GM12878 (cell line): ENCODE measurements at regions not wholly inside any gene's neighbourhood (a gene's known extent, or its start where the extent isn't known, plus 50 kb on each side); places are given as distances from the start of the nearest gene placed in this dataset.

Experiments
- ATAC-seq: fragments of 200-7000 bp; cut with Tn5 transposase; 3 replicates; pipeline ENCODE4 v1.9.1; 2020; ENCODE audit warnings: mild to moderate bottlenecking, moderate library complexity
- BruUV-seq: library from RNA; stranded (reverse); fragments of 400-500 nt; replicated peaks from 2 replicates; lab custom pipeline; 2021; lab: Mats Ljungman, UMichigan
- CTCF ChIA-PET: fragments of 300-600 bp; sonication (Branson Sonifier 250); formaldehyde crosslinking; extraction: SDS; loops from one replicate; lab custom pipeline; 2021; ENCODE audit warnings: inconsistent platforms; lab: Yijun Ruan, JAX
- POLR2A ChIA-PET: fragments of 350-600 bp; formaldehyde crosslinking; extraction: SDS; loops from one replicate; lab custom pipeline; 2021; ENCODE audit warnings: inconsistent platforms; lab: Charles Lee
- RAD21 ChIA-PET: fragments of 300-600 bp; sonication (Branson Sonifier 250); formaldehyde crosslinking; loops from one replicate; lab custom pipeline; 2023; ENCODE audit warnings: antibody characterized with exemption; ENCODE audit not compliant: unreplicated experiment; lab: Charles Lee
- SMC1A ChIA-PET: fragments of 300-600 bp; sonication (Branson Sonifier 250); formaldehyde crosslinking; loops from one replicate; lab custom pipeline; 2023; ENCODE audit not compliant: unreplicated experiment, uncharacterized antibody; lab: Charles Lee
- DNase-seq: peaks from one replicate; pipeline ENCODE4 v3.0.0-alpha.2; 2011; ENCODE audit warnings: low read depth, low spot score
- FAIRE-seq: peaks from 3 replicates; lab custom pipeline; 2011; peaks lifted over from hg19 to GRCh38; lab: Jason Lieb, UNC
- H2AFZ ChIP-seq: 2 replicates; pipeline ENCODE4 v1.6.0; 2011; ENCODE audit warnings: low read depth, low read length, control low read depth; ENCODE audit not compliant: control insufficient read depth
- H3K27ac ChIP-seq: 2 replicates; pipeline ENCODE4 v1.5.1; 2011; ENCODE audit warnings: control low read depth; ENCODE audit not compliant: control insufficient read depth, insufficient read depth
- H3K27me3 ChIP-seq, 2 experiments: replicated peaks in 1 of 2; 2 replicates each; pipeline versions ENCODE4 v1.6.0 to v1.6.1; 2011; ENCODE audit warnings: low read length in 1 of 2; ENCODE audit not compliant: control insufficient read depth in 2 of 2, insufficient read depth in 2 of 2
- H3K36me3 ChIP-seq, 2 experiments: 2 replicates each; pipeline ENCODE4 v1.5.1; 2011; ENCODE audit warnings: low read length in 1 of 2; ENCODE audit not compliant: control insufficient read depth in 2 of 2, insufficient read depth in 2 of 2
- H3K4me1 ChIP-seq: 2 replicates; pipeline ENCODE4 v1.6.1; 2011; ENCODE audit warnings: mild to moderate bottlenecking, low read length, moderate library complexity, mixed read lengths; ENCODE audit not compliant: control insufficient read depth, insufficient read depth
- H3K4me2 ChIP-seq: 2 replicates; pipeline ENCODE4 v1.6.0; 2011; ENCODE audit warnings: control low read depth; ENCODE audit not compliant: control insufficient read depth, insufficient read depth
- H3K4me3 ChIP-seq: fragments of 200-600 bp; sonication (generic); 2 replicates; pipeline ENCODE4 v1.5.1; 2016
- H3K79me2 ChIP-seq: 2 replicates; pipeline ENCODE4 v1.6.0; 2011; ENCODE audit warnings: low read length; ENCODE audit not compliant: control insufficient read depth, insufficient read depth
- H3K9ac ChIP-seq: 2 replicates; pipeline ENCODE4 v1.8.0; 2011; ENCODE audit warnings: low read length, control low read depth, mixed read lengths; ENCODE audit not compliant: control insufficient read depth, insufficient read depth
- H3K9me3 ChIP-seq: replicated peaks from 3 replicates; pipeline ENCODE4 v1.5.1; 2011; ENCODE audit warnings: mild to moderate bottlenecking, low read length; ENCODE audit not compliant: control insufficient read depth, insufficient read depth
- H4K20me1 ChIP-seq: 2 replicates; pipeline ENCODE4 v1.6.0; 2011; ENCODE audit not compliant: control insufficient read depth, insufficient read depth
- CTCF ChIP-seq, 3 experiments: IDR thresholded peaks in 2 of 3; conservative IDR thresholded peaks in 1 of 3; 2 replicates each; pipeline ENCODE4 v1.5.1; 2011; ENCODE audit warnings: low read depth in 3 of 3, low read length in 3 of 3, mild to moderate bottlenecking in 3 of 3, control low read depth in 2 of 3, moderate library complexity in 2 of 3, inconsistent platforms in 1 of 3, mixed read lengths in 1 of 3; ENCODE audit not compliant: control insufficient read depth in 2 of 3, insufficient read depth in 1 of 3; ENCODE audit errors: extremely low read depth in 1 of 3
- PML ChIP-seq: IDR thresholded peaks from 2 replicates; pipeline ENCODE4 v1.6.1; 2012; ENCODE audit warnings: low read length, inconsistent platforms
- POLR2AphosphoS2 ChIP-seq: IDR thresholded peaks from 2 replicates; pipeline ENCODE4 v1.6.1; 2011; ENCODE audit warnings: low read depth, mild to moderate bottlenecking, low read length, improper control_type of control experiment, moderate library complexity
- SIN3A ChIP-seq: IDR thresholded peaks from 2 replicates; pipeline ENCODE4 v1.6.1; 2012; ENCODE audit warnings: low read depth, low read length, improper control_type of control experiment
- WRNIP1 ChIP-seq: IDR thresholded peaks from 2 replicates; pipeline ENCODE4 v1.6.1; 2011; ENCODE audit warnings: low read depth, low read length, improper control_type of control experiment, borderline replicate concordance
- WGBS: methylation state at CpG from one replicate; pipeline ENCODE4 v1.1.6; 2016; ENCODE audit warnings: low lambda C conversion rate; ENCODE audit not compliant: insufficient replicate concordance, insufficient coverage; ENCODE audit errors: missing lambda C conversion rate; 5-methylcytosine and 5-hydroxymethylcytosine counted together
- in situ Hi-C: fragments of 300-500 bp; cut with MboI; formaldehyde crosslinking; loops from 9 replicates; pipeline ENCODE4 v1.14.3; 2018; ENCODE audit warnings: mixed read lengths
- intact Hi-C: fragments of 100-400 bp; cut with micrococcal nuclease; formaldehyde crosslinking; loops from one replicate; pipeline ENCODE4 v1.14.2; 2022; ENCODE audit not compliant: unreplicated experiment
- TF ChIP-seq, protein P1 (sequence below): fragments of 450-650 bp; conservative IDR thresholded peaks from 2 replicates; pipeline ENCODE4 v1.6.1; 2017; ENCODE audit warnings: mild to moderate bottlenecking, moderate library complexity
- TF ChIP-seq, protein P2 (sequence below): fragments of 450-650 bp; IDR thresholded peaks from 2 replicates; pipeline ENCODE4 v1.6.1; 2017; ENCODE audit warnings: mild to moderate bottlenecking, moderate library complexity

- POLR2A ChIA-PET: interaction anchor here (0.7 kb wide), 1 partner anchor 966 kb away, joined by 4 read pairs; no protein-coding TSS in a partner anchor
- no TSS peak for BruUV-seq
These were observed 469.9 kb downstream of the GBE1 start for GRCh38 chr3:81291586-81291985.

More at GRCh38 chr3:81291586-81291985, 469.9 kb downstream of the GBE1 start:
- no peak overlapping the region for H3K4me3 ChIP-seq
- ATAC-seq (no peak), DNase-seq (no peak)
- H3K27ac ChIP-seq: no peak overlapping the region
- TF ChIP-seq POLR2AphosphoS2 (no peak), SIN3A (no peak), WRNIP1 (no peak), PML (no peak), CTCF (IDR thresholded peaks at IDR 0.05 in 2 of 3, conservative IDR thresholded peaks at IDR 0.05 in 1 of 3; ENCODE audit: control insufficient read depth in 2 of 3, extremely low read depth in 1 of 3, insufficient read depth in 1 of 3, low read depth in 3 of 3, low read length in 3 of 3) (no peak)
- TF ChIP-seq, protein P1, sequence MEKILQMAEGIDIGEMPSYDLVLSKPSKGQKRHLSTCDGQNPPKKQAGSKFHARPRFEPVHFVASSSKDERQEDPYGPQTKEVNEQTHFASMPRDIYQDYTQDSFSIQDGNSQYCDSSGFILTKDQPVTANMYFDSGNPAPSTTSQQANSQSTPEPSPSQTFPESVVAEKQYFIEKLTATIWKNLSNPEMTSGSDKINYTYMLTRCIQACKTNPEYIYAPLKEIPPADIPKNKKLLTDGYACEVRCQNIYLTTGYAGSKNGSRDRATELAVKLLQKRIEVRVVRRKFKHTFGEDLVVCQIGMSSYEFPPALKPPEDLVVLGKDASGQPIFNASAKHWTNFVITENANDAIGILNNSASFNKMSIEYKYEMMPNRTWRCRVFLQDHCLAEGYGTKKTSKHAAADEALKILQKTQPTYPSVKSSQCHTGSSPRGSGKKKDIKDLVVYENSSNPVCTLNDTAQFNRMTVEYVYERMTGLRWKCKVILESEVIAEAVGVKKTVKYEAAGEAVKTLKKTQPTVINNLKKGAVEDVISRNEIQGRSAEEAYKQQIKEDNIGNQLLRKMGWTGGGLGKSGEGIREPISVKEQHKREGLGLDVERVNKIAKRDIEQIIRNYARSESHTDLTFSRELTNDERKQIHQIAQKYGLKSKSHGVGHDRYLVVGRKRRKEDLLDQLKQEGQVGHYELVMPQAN: no peak
- TF ChIP-seq, protein P2, sequence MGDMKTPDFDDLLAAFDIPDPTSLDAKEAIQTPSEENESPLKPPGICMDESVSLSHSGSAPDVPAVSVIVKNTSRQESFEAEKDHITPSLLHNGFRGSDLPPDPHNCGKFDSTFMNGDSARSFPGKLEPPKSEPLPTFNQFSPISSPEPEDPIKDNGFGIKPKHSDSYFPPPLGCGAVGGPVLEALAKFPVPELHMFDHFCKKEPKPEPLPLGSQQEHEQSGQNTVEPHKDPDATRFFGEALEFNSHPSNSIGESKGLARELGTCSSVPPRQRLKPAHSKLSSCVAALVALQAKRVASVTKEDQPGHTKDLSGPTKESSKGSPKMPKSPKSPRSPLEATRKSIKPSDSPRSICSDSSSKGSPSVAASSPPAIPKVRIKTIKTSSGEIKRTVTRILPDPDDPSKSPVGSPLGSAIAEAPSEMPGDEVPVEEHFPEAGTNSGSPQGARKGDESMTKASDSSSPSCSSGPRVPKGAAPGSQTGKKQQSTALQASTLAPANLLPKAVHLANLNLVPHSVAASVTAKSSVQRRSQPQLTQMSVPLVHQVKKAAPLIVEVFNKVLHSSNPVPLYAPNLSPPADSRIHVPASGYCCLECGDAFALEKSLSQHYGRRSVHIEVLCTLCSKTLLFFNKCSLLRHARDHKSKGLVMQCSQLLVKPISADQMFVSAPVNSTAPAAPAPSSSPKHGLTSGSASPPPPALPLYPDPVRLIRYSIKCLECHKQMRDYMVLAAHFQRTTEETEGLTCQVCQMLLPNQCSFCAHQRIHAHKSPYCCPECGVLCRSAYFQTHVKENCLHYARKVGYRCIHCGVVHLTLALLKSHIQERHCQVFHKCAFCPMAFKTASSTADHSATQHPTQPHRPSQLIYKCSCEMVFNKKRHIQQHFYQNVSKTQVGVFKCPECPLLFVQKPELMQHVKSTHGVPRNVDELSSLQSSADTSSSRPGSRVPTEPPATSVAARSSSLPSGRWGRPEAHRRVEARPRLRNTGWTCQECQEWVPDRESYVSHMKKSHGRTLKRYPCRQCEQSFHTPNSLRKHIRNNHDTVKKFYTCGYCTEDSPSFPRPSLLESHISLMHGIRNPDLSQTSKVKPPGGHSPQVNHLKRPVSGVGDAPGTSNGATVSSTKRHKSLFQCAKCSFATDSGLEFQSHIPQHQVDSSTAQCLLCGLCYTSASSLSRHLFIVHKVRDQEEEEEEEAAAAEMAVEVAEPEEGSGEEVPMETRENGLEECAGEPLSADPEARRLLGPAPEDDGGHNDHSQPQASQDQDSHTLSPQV: no peak
- TF ChIP-seq, all 136 proteins: peak for 0
- RAD21 ChIA-PET: no interaction called here
- Histone ChIP-seq H3K9ac (no peak overlapping the region), H3K4me1 (no peaks in the 10 kb centered on the region), H2AFZ (no peak overlapping the region), H3K9me3 (no peaks in the 10 kb centered on the region), H3K27me3 (no peaks in the 10 kb centered on the region), H4K20me1 (no peaks in the 10 kb centered on the region), H3K36me3 (no peaks in the 10 kb centered on the region), H3K79me2 (no peaks in the 10 kb centered on the region), H3K4me2 (no peak overlapping the region)
- SMC1A ChIA-PET: no interaction called here
- 39% methylated on average over 1 of the region's 1 CpG for WGBS
- FAIRE-seq: no peak
- intact Hi-C loops: no loop called here
- in situ Hi-C loops: no loop called here
- CTCF ChIA-PET: interaction anchor here (1.9 kb wide), 1 partner anchor 11 kb away, joined by 8 read pairs; no protein-coding TSS in a partner anchor
